ENCODE measurements at regions not wholly inside any gene's neighbourhood (a gene's known extent, or its start where the extent isn't known, plus 50 kb on each side); places are given as distances from the start of the nearest gene placed in this dataset.

DNA sequence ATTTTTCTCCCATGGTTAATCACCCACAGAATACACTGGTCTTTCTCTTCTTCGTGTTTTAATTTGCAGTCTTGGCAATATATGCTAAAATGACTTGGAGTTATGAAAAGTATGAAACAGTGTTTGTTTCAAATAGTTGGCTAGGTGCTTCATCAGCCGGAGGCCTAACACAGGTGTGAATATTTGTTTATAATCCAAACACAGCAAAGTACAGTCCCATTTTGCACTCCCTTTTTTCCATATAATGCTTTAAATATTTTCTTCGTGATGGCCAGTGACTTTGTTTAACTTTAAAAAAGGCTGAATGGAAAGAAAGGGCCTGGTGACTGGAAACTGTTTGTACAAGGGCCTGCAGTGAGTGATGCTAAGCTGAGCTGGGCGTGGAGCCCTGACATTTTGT is 219.7 kb upstream of the LRIG1 start:
- no peak for TF ChIP-seq ZNF175 (tag by site-specific recombination; IDR thresholded peaks at IDR 0.05)
- TF ChIP-seq, protein P1, sequence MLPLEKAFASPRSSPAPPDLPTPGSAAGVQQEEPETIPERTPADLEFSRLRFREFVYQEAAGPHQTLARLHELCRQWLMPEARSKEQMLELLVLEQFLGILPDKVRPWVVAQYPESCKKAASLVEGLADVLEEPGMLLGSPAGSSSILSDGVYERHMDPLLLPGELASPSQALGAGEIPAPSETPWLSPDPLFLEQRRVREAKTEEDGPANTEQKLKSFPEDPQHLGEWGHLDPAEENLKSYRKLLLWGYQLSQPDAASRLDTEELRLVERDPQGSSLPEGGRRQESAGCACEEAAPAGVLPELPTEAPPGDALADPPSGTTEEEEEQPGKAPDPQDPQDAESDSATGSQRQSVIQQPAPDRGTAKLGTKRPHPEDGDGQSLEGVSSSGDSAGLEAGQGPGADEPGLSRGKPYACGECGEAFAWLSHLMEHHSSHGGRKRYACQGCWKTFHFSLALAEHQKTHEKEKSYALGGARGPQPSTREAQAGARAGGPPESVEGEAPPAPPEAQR (tag by site-specific recombination; IDR thresholded peaks at IDR 0.05) = no peak
- TF ChIP-seq ZNF549 (tag by site-specific recombination; IDR thresholded peaks at IDR 0.05) = no peak
- TF ChIP-seq, protein P2, sequence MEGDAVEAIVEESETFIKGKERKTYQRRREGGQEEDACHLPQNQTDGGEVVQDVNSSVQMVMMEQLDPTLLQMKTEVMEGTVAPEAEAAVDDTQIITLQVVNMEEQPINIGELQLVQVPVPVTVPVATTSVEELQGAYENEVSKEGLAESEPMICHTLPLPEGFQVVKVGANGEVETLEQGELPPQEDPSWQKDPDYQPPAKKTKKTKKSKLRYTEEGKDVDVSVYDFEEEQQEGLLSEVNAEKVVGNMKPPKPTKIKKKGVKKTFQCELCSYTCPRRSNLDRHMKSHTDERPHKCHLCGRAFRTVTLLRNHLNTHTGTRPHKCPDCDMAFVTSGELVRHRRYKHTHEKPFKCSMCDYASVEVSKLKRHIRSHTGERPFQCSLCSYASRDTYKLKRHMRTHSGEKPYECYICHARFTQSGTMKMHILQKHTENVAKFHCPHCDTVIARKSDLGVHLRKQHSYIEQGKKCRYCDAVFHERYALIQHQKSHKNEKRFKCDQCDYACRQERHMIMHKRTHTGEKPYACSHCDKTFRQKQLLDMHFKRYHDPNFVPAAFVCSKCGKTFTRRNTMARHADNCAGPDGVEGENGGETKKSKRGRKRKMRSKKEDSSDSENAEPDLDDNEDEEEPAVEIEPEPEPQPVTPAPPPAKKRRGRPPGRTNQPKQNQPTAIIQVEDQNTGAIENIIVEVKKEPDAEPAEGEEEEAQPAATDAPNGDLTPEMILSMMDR (tag by site-specific recombination; IDR thresholded peaks at IDR 0.05) = no peak
- TF ChIP-seq ZNF776 (tag by site-specific recombination; IDR thresholded peaks at IDR 0.05; ENCODE audit: borderline replicate concordance) = no peak
- TF ChIP-seq ZNF830 (tag by site-specific recombination; IDR thresholded peaks at IDR 0.05; ENCODE audit: low read depth) = no peak
- TF ChIP-seq ZNF37A (tag by site-specific recombination; IDR thresholded peaks at IDR 0.05) = no peak
- TF ChIP-seq, protein P3, sequence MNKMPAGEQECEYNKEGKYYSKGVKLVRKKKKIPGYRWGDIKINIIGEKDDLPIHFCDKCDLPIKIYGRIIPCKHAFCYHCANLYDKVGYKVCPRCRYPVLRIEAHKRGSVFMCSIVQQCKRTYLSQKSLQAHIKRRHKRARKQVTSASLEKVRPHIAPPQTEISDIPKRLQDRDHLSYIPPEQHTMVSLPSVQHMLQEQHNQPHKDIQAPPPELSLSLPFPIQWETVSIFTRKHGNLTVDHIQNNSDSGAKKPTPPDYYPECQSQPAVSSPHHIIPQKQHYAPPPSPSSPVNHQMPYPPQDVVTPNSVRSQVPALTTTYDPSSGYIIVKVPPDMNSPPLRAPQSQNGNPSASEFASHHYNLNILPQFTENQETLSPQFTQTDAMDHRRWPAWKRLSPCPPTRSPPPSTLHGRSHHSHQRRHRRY (tag by site-specific recombination; IDR thresholded peaks at IDR 0.05) = no peak

All from HEK293 (cell line).